Endothelial cell of umbilical vein (primary cell): ENCODE measurements at regions not wholly inside any gene's neighbourhood (a gene's known extent, or its start where the extent isn't known, plus 50 kb on each side); places are given as distances from the start of the nearest gene placed in this dataset.
"Not testable (repeated sequence)": the region's sequence is repeated elsewhere in the genome, so short reads cannot be mapped to it uniquely, and the experiment has no call there.

ENCODE experiments used
- BruUV-seq: library from RNA; stranded (reverse); fragments of 400-500 nt; replicated peaks from 2 replicates; lab custom pipeline; 2021; lab: Mats Ljungman, UMichigan
- CTCF ChIA-PET: fragments of 300-600, 350-600 bp; sonication (Branson Sonifier 250); formaldehyde crosslinking; loops from one replicate; lab custom pipeline; 2021; ENCODE audit warnings: antibody characterized with exemption, inconsistent platforms; lab: Charles Lee
- POLR2A ChIA-PET: fragments of 300-600, 350-600 bp; sonication (Branson Sonifier 250); formaldehyde crosslinking; loops from one replicate; lab custom pipeline; 2021; ENCODE audit warnings: antibody characterized with exemption, inconsistent platforms; lab: Charles Lee
- DNase-seq: peaks from one replicate; pipeline ENCODE4 v3.0.0-alpha.2; 2011; ENCODE audit warnings: low read depth, low spot score
- FAIRE-seq: peaks from 2 replicates; lab custom pipeline; 2011; peaks lifted over from hg19 to GRCh38; lab: Jason Lieb, UNC
- H2AFZ ChIP-seq: 2 replicates; pipeline ENCODE4 v1.6.0; 2012; ENCODE audit warnings: low read depth, low read length, control low read depth, inconsistent platforms
- H3K27ac ChIP-seq: 2 replicates; pipeline ENCODE4 v1.5.1; 2011; ENCODE audit warnings: low read depth, mild to moderate bottlenecking, control low read depth, low read length, moderate library complexity; ENCODE audit not compliant: insufficient read depth
- H3K27me3 ChIP-seq, 2 experiments: 2 replicates each; pipeline versions ENCODE4 v1.6.0 to v1.6.1; 2011; ENCODE audit warnings: low read length in 2 of 2, mixed read lengths in 1 of 2; ENCODE audit not compliant: control insufficient read depth in 2 of 2, insufficient read depth in 2 of 2
- H3K36me3 ChIP-seq, 2 experiments: 2 replicates in 1 of 2; 3 replicates in 1 of 2; pipeline ENCODE4 v1.5.1; 2011; ENCODE audit warnings: low read length in 2 of 2, mild to moderate bottlenecking in 1 of 2, moderate library complexity in 1 of 2; ENCODE audit not compliant: control insufficient read depth in 2 of 2, insufficient read depth in 2 of 2; ENCODE audit errors: extremely low read depth in 1 of 2
- H3K4me1 ChIP-seq: 3 replicates; pipeline ENCODE4 v1.5.1; 2011; ENCODE audit warnings: mild to moderate bottlenecking, low read length; ENCODE audit not compliant: control insufficient read depth, insufficient read depth; ENCODE audit errors: extremely low read depth
- H3K4me2 ChIP-seq: 2 replicates; pipeline ENCODE4 v1.6.1; 2011; ENCODE audit warnings: low read length, control low read depth, mixed read lengths; ENCODE audit not compliant: insufficient read depth
- H3K4me3 ChIP-seq, 3 experiments: fragments of 200-600 bp in 1 of 3; sonication (generic), shearing (Covaris generic) in 1 of 3; replicated peaks in 1 of 3; 2 replicates each; pipeline ENCODE4 v1.5.1; 2011 to 2016; ENCODE audit warnings: control low read depth in 3 of 3, low read length in 3 of 3, mild to moderate bottlenecking in 2 of 3, inconsistent platforms in 1 of 3, low read depth in 1 of 3, moderate library complexity in 1 of 3; ENCODE audit not compliant: insufficient read depth in 1 of 3
- H3K79me2 ChIP-seq: 2 replicates; pipeline ENCODE4 v1.6.0; 2012; ENCODE audit warnings: low read length, inconsistent platforms; ENCODE audit not compliant: control insufficient read depth, insufficient read depth
- H3K9ac ChIP-seq: replicated peaks from 2 replicates; pipeline ENCODE3; 2011; ENCODE audit warnings: low read length, control low read depth; ENCODE audit not compliant: insufficient read depth; ENCODE audit errors: extremely low read depth
- H3K9me1 ChIP-seq: replicated peaks from 3 replicates; pipeline ENCODE4 v1.6.0; 2011; ENCODE audit warnings: mild to moderate bottlenecking, low read length; ENCODE audit not compliant: control insufficient read depth, insufficient read depth; ENCODE audit errors: extremely low read depth
- H3K9me3 ChIP-seq: replicated peaks from 2 replicates; pipeline ENCODE4 v1.5.1; 2012; ENCODE audit warnings: low read length, inconsistent platforms; ENCODE audit not compliant: control insufficient read depth, insufficient read depth
- H4K20me1 ChIP-seq: replicated peaks from 2 replicates; pipeline ENCODE3; 2011; ENCODE audit warnings: mild to moderate bottlenecking, low read length; ENCODE audit not compliant: control insufficient read depth, insufficient read depth; ENCODE audit errors: extremely low read depth
- EZH2 ChIP-seq: IDR thresholded peaks from 2 replicates; pipeline ENCODE4 v1.6.1; 2012; ENCODE audit warnings: borderline replicate concordance, low read depth, mild to moderate bottlenecking, moderate library complexity, low read length, inconsistent platforms; ENCODE audit not compliant: severe bottlenecking
- FOS ChIP-seq: IDR thresholded peaks from 2 replicates; pipeline ENCODE4 v1.6.1; 2011; ENCODE audit warnings: mild to moderate bottlenecking, low read length, moderate library complexity, borderline replicate concordance; ENCODE audit not compliant: insufficient read depth
- GATA2 ChIP-seq: IDR thresholded peaks from 2 replicates; pipeline ENCODE4 v1.7.0; 2011; ENCODE audit warnings: low read depth, mild to moderate bottlenecking, moderate library complexity, mixed read lengths, low read length; ENCODE audit not compliant: insufficient read length, insufficient read depth
- JUN ChIP-seq: IDR thresholded peaks from 2 replicates; pipeline ENCODE4 v1.6.1; 2011; ENCODE audit warnings: borderline replicate concordance, low read depth; ENCODE audit not compliant: insufficient read length, insufficient read depth
- MYC ChIP-seq: IDR thresholded peaks from one replicate; pipeline ENCODE4 v1.6.1; 2011; ENCODE audit warnings: mild to moderate bottlenecking, low read depth, low read length
- POLR2A ChIP-seq: IDR thresholded peaks from 2 replicates; pipeline ENCODE4 v1.6.1; 2012; ENCODE audit warnings: low read depth, mild to moderate bottlenecking, control low read depth, low read length
- POLR2AphosphoS5 ChIP-seq: IDR thresholded peaks from 2 replicates; pipeline ENCODE4 v1.6.1; 2012; ENCODE audit warnings: low read depth, mild to moderate bottlenecking, control low read depth, low read length, moderate library complexity; ENCODE audit not compliant: insufficient read depth
- dilution Hi-C: fragments of 300-500 bp; cut with MboI; formaldehyde crosslinking; loops from one replicate; pipeline ENCODE4 v1.15.0; 2019; ENCODE audit warnings: low sequenced_read_pairs; ENCODE audit not compliant: extremely low pct_ligation_motif_present
- intact Hi-C: fragments of 100-400 bp; cut with micrococcal nuclease; formaldehyde crosslinking; loops from one replicate; pipeline ENCODE4 v1.10.0; 2022
- TF ChIP-seq, protein P1 (sequence below), 2 donors: IDR thresholded peaks; 1 replicate in 1 of 2; 2 replicates in 1 of 2; pipeline ENCODE4 v1.5.1; 2011; ENCODE audit warnings: low read length in 2 of 2, mild to moderate bottlenecking in 2 of 2, moderate library complexity in 2 of 2, control low read depth in 1 of 2, inconsistent platforms in 1 of 2, low read depth in 1 of 2; ENCODE audit not compliant: insufficient read depth in 1 of 2; ENCODE audit errors: extremely low read depth in 1 of 2
- TF ChIP-seq, protein P2 (sequence below): IDR thresholded peaks from 2 replicates; pipeline ENCODE4 v1.6.1; 2011; ENCODE audit not compliant: insufficient read depth, insufficient read length

DNA sequence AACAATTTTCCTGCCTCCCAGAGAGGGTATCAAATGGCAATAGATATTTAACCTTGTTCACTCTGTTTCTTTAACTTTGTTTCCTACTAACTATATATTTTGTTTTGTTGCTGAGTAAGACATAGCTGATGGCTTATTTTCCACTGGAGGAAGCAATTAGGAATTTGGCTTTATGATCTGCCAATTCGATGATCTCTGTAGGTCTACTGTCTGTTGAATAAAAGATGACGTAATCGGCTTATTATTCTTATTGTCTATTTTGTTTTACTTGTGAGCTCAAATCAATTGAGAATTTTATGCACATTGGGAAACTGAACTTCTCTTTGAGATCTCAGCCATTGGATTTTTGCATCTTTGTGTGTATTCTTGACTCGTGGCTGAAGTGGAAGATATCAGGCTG, 862.6 kb downstream of the EFNB2 start:
- DNase-seq (no peak), FAIRE-seq (no peak)
- H3K4me3 ChIP-seq: no peak overlapping the region
- no peaks in the 10 kb centered on the region for H4K20me1 ChIP-seq
- H3K4me2 ChIP-seq: no peak overlapping the region
- H3K4me1 ChIP-seq: no peaks in the 10 kb centered on the region
- H3K9ac ChIP-seq: no peak overlapping the region
- TF ChIP-seq JUN (no peak), EZH2 (no peak), POLR2A (no peak), MYC (no peak), POLR2AphosphoS5 (no peak), GATA2 (no peak), FOS (no peak)
- TF ChIP-seq, protein P1, sequence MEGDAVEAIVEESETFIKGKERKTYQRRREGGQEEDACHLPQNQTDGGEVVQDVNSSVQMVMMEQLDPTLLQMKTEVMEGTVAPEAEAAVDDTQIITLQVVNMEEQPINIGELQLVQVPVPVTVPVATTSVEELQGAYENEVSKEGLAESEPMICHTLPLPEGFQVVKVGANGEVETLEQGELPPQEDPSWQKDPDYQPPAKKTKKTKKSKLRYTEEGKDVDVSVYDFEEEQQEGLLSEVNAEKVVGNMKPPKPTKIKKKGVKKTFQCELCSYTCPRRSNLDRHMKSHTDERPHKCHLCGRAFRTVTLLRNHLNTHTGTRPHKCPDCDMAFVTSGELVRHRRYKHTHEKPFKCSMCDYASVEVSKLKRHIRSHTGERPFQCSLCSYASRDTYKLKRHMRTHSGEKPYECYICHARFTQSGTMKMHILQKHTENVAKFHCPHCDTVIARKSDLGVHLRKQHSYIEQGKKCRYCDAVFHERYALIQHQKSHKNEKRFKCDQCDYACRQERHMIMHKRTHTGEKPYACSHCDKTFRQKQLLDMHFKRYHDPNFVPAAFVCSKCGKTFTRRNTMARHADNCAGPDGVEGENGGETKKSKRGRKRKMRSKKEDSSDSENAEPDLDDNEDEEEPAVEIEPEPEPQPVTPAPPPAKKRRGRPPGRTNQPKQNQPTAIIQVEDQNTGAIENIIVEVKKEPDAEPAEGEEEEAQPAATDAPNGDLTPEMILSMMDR (IDR thresholded peaks at IDR 0.05; ENCODE audit: extremely low read depth in 1 of 2, insufficient read depth in 1 of 2, low read depth in 1 of 2, low read length in 2 of 2): no peak
- TF ChIP-seq, protein P2, sequence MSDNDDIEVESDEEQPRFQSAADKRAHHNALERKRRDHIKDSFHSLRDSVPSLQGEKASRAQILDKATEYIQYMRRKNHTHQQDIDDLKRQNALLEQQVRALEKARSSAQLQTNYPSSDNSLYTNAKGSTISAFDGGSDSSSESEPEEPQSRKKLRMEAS: no peak
- ChIA-PET CTCF (no interaction called here), POLR2A (no interaction called here)
- no peaks in the 10 kb centered on the region for H3K9me3 ChIP-seq
- H3K27me3 ChIP-seq: no peaks in the 10 kb centered on the region
- H3K36me3 ChIP-seq: no peaks in the 10 kb centered on the region
- no peaks in the 10 kb centered on the region for H3K79me2 ChIP-seq
- dilution Hi-C loops (no loop called here), intact Hi-C loops (no loop called here)
- no peak overlapping the region for H3K27ac ChIP-seq
- no TSS peak for BruUV-seq
- H2AFZ ChIP-seq: no peak overlapping the region
- no peaks in the 10 kb centered on the region for H3K9me1 ChIP-seq

DNA sequence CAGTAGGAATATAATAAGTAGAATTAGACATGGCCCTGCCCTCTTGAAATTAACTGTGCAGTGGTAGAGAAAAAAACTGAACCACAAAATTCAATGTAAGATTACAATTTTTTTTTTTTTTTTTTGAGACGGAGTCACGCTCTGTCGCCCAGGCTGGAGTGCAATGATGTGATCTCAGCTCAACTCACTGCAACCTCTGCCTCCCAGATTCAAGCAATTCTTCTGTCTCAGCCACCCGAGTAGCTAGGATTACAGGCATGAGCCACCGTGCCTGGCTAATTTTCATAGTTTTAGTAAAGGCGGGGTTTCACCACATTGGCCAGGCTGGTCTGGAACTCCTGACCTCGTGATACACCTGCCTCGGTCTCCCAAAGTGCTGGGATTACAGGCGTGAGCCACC, 864.3 kb downstream of the EFNB2 start:
- H4K20me1 ChIP-seq, FAIRE-seq, DNase-seq, POLR2A ChIA-PET, H2AFZ ChIP-seq, intact Hi-C loops, H3K4me3 ChIP-seq, BruUV-seq, H3K4me1 ChIP-seq, H3K9ac ChIP-seq, H3K79me2 ChIP-seq, H3K9me3 ChIP-seq, H3K9me1 ChIP-seq, H3K4me2 ChIP-seq, H3K27ac ChIP-seq, H3K27me3 ChIP-seq, dilution Hi-C loops, H3K36me3 ChIP-seq: not testable (repeated sequence)
- CTCF ChIA-PET: interaction anchor here (0.7 to 2.2 kb wide), 2 partner anchors 9 to 13 kb away, joined by 3 to 5 read pairs; no protein-coding TSS in a partner anchor
